ENCODE measurements at regions not wholly inside any gene's neighbourhood (a gene's known extent, or its start where the extent isn't known, plus 50 kb on each side); places are given as distances from the start of the nearest gene placed in this dataset.
"Not testable (repeated sequence)": the region's sequence is repeated elsewhere in the genome, so short reads cannot be mapped to it uniquely, and the experiment has no call there.

DNA sequence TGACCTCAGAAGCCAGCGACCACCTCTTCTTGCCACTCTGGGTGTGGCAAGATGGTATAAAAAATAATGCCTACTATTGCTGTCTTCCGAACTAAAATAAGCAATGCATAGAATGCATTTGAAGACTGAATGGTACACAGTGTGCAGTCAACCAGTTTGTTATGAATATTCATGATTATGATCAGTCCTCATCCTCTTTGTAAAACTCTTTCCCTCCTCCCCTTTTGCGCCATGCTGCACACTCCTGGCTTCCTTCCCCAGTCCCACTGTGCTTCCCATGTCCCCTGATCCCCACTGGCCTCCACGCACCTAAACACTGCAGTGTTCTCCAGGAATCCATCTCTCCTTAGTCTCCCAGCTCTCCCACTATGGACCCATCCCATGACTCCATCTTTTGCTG is 348.0 kb downstream of the SOX9 start:
- DNase-seq (ENCODE audit: low read depth, low spot score): no peak

DNA sequence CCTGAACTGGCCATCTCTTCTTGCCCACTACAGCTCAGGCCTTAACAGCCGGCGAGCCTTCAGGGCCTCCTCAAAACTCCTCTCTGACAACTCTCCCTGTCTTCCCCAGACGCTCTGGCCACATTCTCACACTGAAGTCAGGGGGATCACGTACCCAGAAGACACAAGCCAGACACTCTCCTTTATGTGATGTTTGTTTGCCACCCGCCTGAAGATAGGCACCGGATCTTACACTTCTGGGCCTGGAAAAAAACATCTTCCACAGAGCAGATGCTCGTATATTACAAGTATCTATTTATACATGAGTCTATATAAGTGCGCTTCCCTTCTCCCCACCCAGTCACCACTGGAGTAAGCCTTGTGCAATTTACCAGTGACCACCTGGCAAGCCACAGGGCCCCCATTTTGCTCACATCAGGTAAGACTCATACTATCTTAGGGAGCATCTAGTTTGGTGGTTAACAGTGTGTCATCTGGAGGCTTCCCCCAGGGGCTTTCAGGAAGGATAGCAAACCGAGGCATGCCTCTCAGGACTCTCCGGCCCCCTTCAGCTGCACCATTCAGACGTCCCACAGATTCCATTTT is 349.4 kb downstream of the SOX9 start:
- no peak for DNase-seq (ENCODE audit: low read depth, low spot score)

DNA sequence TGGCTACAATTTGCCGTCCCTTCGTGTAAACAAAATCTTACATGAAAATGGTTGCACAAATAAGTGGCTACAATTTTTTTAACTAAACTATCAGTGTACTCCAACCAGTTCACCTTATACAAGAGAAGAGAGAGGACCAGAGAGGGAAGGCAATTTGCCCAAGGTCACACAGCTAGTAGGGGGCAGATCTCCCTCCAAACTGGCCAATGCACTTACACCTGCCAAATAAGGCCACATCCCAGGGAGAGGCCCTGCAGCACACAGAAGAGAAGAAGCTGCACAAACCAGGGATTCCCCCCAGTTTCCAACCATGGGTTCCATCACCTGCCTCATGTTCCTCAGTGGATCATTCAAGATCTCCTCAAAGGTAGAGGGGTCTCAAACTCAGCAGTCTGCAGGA is 349.9 kb downstream of the SOX9 start:
- no peak for DNase-seq (ENCODE audit: low read depth, low spot score)

DNA sequence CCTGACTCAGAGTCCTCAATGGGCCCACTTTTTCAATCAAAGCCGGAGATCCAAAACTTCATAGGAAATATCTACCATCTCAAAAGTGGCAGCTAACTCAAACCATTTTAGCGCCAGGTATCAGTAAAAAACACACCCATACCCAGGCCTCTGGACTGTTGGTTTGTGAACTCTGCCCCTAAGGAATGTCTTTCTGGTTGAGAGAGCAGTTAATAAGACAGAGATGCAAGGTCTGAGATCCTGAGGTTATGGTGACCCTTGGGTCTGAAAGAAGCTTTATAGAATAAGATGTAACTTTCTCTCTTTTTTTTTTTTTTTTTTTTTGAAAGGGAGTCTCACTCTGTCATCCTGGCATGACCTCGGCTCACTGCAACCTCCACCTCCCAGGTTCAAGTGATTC is 350.5 kb downstream of the SOX9 start:
- DNase-seq (ENCODE audit: low read depth, low spot score): no peak

DNA sequence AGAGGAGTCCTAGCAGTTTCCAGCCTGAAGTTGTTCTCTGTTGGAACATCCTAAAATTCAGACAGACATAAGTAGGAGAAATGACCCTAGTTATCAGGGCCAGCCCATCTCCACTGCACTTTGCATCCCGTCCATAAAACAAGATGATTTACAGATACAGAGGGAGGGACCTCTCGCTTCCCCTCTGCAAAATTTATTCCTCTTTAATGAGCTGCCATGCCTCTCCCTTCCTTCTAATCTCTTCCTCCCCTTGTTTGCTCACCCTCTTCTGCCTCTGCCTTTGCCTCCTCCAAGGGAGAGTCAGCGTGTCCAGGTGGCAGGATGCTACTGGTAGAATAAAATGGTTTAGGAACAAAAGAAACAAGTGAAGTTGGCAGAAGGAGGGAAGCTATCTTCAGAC is 351.3 kb downstream of the SOX9 start:
- DNase-seq (ENCODE audit: low read depth, low spot score): no peak

DNA sequence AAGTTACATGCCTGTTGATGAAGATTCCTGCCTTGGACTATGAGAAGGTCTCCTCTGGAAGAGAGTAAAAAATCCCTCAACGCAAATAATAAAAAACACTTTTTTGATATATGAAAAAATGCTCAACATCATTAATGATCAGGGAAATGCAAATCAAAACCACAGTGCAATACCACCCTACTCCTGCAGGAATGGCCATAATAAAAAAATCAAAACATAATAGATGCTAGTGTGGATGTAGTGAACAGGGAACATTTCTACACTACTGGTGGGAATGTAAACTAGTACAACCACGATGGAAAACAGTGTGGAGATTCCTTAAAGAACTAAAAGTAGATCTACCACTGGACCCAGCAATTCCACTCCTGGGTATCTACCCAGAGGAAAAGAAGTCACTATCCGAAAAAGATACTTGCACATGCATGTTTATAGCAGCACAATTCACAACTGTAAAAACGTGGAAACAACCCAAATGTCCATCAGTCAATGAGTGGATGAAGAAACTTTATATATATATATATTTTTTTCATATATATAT is 352.1 kb downstream of the SOX9 start:
- not testable (repeated sequence) for DNase-seq (ENCODE audit: low read depth, low spot score)

DNA sequence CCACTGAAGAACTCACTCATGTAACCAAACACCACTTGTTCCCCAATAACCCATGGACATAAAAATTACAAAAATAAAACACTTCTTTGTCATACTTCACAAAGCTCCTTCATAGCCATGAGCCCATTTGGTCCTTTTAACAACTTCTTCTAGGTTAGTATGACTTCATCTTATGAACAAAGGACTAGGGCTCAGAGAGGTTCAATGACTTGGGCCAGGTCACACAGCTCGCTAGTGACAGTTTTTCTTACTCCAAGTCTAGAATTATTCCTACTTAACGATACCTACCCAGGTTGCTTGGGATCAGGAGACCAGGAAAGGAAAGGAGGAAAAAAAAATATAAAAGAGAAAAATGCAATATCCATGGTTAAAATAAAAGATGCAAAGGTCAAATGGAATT is 353.4 kb downstream of the SOX9 start:
- DNase-seq (ENCODE audit: low read depth, low spot score): no peak

DNA sequence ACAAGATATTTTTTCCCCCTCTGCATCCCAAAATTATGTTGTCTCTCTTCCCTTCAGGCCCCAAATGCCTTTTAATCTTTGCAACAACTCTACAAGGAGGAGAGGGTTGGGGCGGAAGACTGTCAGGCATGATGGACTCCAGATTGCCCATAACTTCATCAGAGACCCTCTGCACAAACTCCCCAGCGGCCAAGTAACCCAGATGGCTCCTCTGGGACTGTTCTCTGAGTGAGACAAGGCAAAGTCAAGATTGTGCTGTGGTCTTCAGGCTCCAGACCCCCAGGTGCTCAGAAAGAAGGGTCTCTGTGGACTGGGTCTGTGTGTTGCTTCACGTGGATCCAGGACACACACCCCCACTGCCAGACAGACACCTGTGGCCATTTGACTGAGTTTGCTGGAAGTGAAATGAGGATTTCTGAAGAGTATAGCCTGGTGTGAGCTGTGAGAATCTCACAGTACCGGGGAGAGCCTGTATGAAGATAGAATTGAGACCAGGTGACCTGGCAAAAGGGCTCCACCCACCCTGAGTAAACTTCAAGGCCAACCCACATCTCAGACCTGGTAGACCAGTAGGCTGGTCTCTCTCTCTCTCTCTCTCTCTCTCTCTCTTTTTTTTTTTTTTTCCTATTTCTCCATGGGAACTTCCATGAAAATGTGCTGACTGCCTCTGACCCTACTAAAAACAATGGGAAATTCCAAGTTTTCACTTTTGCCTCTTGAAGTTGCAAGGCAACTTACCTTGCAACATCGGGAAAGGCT is 354.1 kb downstream of the SOX9 start:
- DNase-seq (ENCODE audit: low read depth, low spot score): no peak

DNA sequence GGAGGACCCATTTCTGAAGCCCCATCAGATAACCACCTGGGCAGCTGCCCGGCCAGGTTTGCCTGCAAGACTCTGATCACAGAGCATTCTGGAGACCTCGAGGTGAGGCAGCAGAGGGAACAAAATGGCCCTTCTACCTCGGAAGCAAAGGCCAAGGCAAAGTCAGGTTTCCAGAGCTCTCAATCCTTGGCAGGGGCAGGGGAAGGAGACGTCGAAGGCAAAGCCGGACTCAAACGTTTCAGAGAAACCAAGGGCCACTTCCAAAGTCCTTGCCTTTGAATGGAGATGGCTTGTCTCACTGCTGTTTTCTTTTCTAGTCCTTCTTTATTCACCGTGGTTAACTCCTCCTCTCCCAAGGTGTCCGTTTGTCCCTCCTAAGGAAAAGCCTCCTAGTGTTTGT is 355.3 kb downstream of the SOX9 start:
- no peak for DNase-seq (ENCODE audit: low read depth, low spot score)

DNA sequence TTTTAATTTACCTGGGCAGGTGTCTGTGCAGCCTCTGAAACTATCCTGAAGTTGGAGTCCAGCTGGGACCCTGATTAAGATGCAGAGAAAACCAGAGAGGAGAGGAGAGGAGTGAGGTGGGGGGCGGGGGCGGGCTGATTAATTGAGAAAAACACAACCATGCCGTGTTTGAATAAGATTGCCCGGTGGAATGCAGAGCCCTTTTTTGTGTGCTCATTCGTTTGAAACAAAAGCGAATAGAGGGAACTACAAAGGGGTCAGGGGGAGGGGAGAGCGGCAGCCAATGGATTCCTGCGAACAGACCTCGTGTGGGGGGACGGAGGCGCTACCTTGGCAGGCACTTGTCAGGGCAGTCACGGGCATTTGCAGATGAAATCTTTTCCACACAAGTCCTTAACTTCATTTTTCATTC is 355.8 kb downstream of the SOX9 start:
- DNase-seq (ENCODE audit: low read depth, low spot score): no peak

DNA sequence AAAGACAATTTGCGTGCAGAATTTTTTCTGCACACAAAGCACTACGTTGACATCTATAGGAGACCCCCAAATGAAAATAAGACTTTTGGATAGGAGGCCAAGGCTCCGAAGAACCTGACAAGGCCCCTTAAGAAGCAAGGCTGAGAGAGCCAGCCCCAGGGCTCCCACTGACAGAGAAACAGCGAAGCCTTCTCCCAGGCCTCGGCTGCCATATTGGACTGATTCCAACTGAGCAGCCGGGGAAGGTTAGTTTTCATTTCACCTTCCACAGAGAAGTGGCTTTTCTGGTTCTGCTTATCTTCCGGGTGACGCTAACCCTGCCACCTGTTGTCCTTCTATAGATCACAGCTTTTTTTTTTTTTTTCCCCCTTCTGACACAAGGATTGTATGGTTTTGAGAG is 356.7 kb downstream of the SOX9 start:
- DNase-seq (ENCODE audit: low read depth, low spot score): no peak

DNA sequence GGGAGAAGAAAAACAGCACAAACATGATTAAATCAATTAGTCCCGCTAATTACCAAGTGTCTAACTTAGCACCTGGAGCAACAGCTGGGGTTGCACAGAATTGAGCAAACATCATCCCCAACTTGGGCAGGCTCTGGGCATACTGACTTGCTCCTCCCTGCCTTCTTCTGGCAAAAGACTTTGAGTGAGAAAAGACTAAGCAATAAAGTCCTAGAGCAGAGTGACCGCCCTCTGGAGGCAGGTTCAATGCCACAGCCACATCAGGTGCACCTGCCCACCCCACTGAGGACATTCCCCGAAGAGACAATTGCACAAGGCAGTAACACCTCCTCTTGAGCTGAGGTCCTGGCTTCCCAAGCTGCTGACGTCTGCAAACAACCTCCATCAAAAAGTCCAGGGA is 358.3 kb downstream of the SOX9 start:
- no peak for DNase-seq (ENCODE audit: low read depth, low spot score)

DNA sequence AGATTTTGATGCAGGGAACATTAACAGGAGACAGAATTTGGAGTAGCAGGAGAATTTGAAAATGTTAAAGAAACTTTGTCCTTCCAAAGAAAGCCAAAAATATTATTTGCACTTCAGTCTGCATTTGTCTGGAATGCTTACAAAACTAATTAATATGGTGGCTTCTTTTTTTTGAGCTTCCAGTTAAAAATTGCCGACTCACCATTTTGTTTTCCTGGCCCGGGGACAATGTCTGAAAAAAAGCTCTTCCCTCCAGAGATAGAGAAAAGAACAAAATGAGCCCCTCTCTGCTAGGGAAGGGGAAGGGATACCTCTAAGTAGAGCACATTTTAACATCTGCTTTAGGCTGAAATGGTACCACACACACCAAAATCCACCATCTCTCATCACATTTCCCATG is 360.8 kb downstream of the SOX9 start:
- DNase-seq (ENCODE audit: low read depth, low spot score): no peak

DNA sequence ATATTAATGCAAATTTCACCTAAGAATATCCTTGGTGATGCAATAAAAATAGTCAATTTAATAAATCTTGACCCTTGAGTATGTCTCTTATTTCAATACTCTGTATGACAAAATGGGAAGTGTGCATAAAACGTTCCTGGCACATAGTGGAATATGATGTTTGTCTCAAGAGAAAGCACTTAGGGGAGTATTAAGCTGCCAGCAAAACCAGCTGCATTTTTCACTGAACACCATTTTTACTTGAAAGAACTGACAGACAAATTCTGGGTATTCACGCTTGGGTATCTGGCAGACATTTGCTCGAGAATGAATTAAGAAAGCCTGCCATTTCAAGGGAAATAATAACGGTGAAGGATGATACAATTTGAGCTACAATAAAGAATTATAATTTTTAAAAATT is 364.8 kb downstream of the SOX9 start:
- DNase-seq (ENCODE audit: low read depth, low spot score): no peak

DNA sequence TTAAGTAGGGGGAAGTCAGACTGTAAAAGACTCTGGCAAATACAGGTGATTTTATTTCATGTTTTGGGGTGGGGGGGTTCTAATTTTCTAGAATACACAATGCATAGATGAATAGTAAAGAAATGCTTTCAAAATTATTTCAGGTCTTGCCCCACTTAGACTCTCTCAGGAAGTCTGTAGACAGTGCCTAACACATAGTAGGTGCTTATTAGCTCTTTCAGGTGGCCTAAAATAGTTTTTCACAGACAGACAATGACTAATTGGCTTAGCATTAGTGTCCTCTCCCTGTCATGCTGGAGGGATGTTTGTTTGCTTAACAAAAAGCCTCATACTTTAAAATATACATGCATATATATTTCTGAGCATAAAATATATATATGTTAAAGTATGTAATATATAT is 366.0 kb downstream of the SOX9 start:
- DNase-seq (ENCODE audit: low read depth, low spot score): no peak

DNA sequence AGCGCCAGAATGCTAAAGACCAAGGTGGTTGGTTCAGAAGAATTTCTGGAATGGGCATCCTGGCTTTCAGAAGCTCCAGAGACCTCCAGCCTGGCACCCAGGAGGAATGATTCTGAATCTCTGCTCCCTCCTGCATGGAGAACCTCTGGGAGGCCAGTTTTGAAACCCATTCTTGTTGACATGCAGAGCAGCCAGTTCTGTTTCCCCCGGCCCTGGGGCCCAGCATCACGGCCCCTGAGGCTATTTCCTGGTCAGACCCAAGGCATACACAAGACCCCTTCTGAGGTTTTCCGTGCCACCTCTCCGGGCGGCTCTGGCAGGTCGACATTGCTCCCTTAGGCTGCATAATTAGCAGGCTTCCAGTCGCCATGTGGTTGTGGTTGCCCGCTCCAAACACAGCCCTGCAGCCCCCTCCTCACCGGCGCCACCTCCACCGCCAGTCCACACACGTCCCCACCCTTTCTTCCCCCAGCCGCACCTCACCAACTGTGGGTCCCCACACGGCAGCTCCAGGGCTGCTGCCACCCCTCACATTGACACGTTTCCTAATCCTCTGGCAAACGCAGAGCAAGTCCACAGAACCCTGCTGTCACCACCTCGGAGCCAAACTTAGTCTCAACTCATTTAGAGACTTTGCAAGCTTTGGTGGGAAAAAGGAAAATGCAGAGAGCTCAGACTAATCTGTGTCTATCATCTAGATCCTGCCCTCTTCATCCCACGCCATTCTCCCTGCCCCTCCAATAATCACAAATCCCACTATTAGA is 367.1 kb downstream of the SOX9 start:
- DNase-seq (ENCODE audit: low read depth, low spot score): no peak

DNA sequence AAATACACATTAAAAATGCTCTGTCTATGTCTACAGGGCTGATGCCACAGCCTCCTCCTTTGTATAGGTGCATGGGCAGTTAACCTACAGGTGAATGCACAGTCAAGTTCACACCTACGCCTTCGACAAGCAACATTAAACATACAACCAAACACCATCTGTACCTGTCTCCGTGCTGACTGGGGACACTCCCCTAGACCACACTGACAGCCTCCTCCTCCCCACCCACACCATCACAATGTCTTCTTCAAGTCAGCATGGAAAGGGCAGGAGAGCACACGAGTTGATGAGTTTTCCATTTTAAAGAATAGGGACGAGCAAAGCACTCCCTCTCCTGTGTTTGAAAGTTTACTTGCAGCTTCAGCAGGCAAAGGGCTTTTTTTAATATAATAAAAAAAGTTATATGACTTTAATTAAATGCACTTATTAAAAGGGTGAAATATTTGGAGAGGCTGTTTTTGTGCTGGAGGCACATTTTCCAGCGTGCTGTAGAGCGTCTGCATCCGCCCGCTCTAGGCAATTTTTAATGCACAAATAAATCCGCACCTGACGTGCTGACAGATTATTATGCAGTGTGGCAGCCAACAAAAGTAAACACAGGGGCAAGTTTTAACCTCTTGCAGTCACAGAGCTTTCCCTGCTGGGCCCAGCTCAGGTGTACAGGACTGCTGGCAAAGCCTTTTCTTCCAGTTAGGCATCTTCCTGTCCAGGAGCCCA is 367.9 kb downstream of the SOX9 start:
- DNase-seq (ENCODE audit: low read depth, low spot score): no peak

DNA sequence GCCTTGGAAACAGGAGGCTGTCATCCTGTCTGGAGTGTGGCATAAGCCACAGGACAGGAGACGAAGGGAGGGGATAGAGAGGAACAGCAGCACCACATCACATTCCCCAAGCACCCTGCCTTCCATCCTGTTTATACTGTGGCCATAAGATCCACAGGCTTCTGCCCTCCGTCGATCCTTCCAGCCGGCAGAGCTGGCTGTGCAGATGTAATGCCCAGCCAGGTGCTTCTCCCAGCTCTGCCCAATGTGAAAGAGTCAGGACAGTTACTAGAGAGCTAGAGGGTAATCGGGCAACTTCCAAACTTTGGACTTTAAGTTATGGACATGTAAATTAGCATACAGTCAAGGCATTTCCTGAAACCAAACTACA is 368.4 kb downstream of the SOX9 start:
- DNase-seq (ENCODE audit: low read depth, low spot score): no peak

DNA sequence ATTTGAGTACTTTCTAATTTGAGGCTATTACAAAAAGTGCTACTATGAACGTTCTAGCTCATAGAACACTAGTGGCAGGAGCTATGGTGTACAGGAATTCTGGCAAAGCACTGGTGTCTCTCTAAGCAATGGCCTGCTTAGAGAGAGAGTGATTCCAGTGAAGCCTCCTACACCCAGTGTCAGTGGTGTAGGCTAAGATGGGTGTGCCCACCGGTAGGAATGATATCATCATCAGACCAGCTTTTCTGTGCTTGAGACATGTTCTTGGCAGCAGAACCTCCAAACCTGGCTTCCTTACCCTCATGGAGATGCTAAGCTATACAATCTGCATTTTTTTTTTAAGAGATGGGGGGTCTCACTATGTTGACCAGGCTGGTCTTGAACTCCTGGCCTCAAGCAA is 370.3 kb downstream of the SOX9 start:
- no peak for DNase-seq (ENCODE audit: low read depth, low spot score)

DNA sequence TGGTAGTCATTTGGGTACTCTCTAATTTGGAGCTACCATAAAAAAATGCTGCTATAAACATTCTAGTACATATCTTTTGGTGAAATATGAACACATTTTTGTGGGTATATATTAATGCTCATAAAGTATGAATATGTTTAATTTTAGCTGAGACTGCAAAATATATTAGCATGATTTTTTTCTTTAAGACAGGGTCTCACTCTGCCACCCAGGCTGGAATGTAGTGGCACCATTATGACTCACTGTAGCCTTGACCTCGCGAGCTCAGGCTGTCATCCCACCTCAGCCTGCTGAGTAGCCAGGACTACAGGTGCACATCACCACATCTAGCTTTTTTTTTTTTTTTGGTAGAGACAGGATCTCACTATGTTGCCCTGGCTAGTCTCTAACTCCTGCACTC is 371.7 kb downstream of the SOX9 start:
- no peak for DNase-seq (ENCODE audit: low read depth, low spot score)

DNA sequence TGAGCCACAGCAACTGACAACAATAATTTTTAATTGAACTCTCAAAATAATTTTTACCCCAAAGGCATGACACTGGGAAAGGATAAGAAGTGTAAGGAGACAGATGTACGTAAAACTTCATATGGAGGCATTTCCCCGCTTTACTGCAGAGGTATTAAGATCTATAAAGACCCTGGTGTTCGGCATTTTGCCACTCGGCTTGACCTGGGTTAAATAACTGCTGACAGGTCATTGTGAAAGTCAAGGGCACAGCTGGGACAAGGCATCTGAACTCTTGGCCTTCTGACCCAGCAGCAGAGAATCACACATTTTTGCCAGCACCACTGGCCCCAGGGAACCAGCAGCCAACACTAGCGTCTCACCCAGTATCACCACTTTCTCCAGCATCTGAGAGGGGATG is 372.1 kb downstream of the SOX9 start:
- no peak for DNase-seq (ENCODE audit: low read depth, low spot score)

DNA sequence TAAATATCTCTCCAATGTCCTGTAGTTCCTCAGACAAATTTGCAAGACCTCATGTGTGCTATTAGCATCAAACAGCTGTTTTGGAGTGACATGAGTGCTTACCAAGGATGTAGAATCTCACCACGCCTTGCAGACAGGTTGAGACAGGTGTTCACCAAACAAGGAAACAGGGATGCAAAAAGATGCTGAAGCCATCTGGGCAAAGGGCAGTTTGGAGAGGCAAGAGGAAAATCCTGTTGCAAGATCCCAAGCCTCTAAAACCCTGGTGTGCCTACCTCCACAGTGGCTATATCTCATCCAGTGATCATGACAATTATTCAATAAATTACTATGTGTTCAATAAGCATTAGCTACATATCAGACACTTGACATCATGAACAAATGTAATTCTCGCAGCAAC is 373.7 kb downstream of the SOX9 start:
- no peak for DNase-seq (ENCODE audit: low read depth, low spot score)
